Upper lobe of left lung (tissue), 6 donors: ENCODE measurements at regions not wholly inside any gene's neighbourhood (a gene's known extent, or its start where the extent isn't known, plus 50 kb on each side); places are given as distances from the start of the nearest gene placed in this dataset.

Experiments
- ATAC-seq, 2 donors: fragments of 200-7000 bp; cut with Tn5 transposase; one replicate each; pipeline ENCODE4 v1.9.1; 2022; ENCODE audit warnings: mild to moderate bottlenecking in 2 of 2, moderate library complexity in 2 of 2; ENCODE audit not compliant: low FRiP score in 2 of 2
- DNase-seq, 2 donors: peaks; one replicate each; pipeline ENCODE4 v3.0.0-alpha.2; 2019 to 2020
- H3K27ac ChIP-seq, 4 donors: fragments of 200-600 bp; sonication (generic); one replicate each; pipeline ENCODE4 v1.5.1; 2016 to 2019
- H3K27me3 ChIP-seq, 4 donors: fragments of 200-600 bp; sonication (generic); one replicate each; pipeline ENCODE4 v1.5.1; 2017 to 2019
- H3K36me3 ChIP-seq, 4 donors: fragments of 200-600 bp; sonication (generic); one replicate each; pipeline ENCODE4 v1.5.1; 2016 to 2019
- H3K4me1 ChIP-seq, 4 donors: fragments of 200-600 bp; sonication (generic); one replicate each; pipeline ENCODE4 v1.5.1; 2018 to 2019
- H3K4me3 ChIP-seq, 4 donors: fragments of 200-600 bp; sonication (generic); one replicate each; pipeline ENCODE4 v1.5.1; 2017 to 2019; ENCODE audit warnings: mild to moderate bottlenecking in 2 of 4, moderate library complexity in 1 of 4
- H3K9me3 ChIP-seq, 4 donors: fragments of 200-600 bp; sonication (generic); one replicate each; pipeline ENCODE4 v1.5.1; 2018 to 2019
- EP300 ChIP-seq, 4 donors: sonication (generic); formaldehyde crosslinking; IDR thresholded peaks; one replicate each; pipeline ENCODE4 v1.5.1; 2017; ENCODE audit warnings: antibody characterized with exemption in 4 of 4, control low read depth in 2 of 4
- POLR2A ChIP-seq, 4 donors: fragments of 450-650 bp; IDR thresholded peaks; one replicate each; pipeline ENCODE4 v1.5.1; 2016 to 2017; ENCODE audit warnings: antibody characterized with exemption in 4 of 4, mild to moderate bottlenecking in 2 of 4
- POLR2AphosphoS5 ChIP-seq, 2 donors: sonication (generic); formaldehyde crosslinking; IDR thresholded peaks; one replicate each; pipeline ENCODE4 v1.5.1; 2017; ENCODE audit warnings: antibody characterized with exemption in 2 of 2
- WGBS, 2 donors: methylation state at CpG; one replicate each; pipeline ENCODE4 v1.1.5; 2017 to 2018; 5-methylcytosine and 5-hydroxymethylcytosine counted together
- TF ChIP-seq, protein P1 (sequence below), 6 experiments: fragments of 450-650 bp in 4 of 6; fragments of 200-600 bp in 2 of 6; sonication (generic) in 2 of 6; IDR thresholded peaks; one replicate each; pipeline ENCODE4 v1.5.1; 2016 to 2019; ENCODE audit warnings: antibody characterized with exemption in 6 of 6
- donor health status: DM: no; HTN: no; CAD: no; lungs with moderate emphysema.
- donor health status: DM: no; HTN: yes; CAD: no; lungs with severe emphysema.

DNA sequence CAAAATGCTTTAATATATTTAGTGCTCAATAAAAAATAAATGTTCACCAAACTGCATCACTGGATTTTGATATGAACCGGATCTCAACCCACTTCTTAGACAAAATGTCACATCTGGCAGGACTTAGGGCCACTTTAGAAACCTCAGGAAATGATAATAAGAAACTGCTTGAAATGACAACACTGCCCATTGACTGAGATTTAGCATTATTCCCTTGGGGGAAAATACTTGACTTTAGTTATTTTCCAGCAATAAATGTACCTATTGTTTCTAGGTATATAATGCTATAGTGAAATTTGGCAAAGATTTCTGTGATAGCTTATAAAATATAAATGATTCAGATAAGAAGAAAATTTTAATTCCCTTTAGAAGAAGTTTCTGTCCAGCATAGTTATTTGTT, 195.1 kb downstream of the ICOS start:
- Histone ChIP-seq H3K27ac (no peak overlapping the region), H3K9me3 (no peaks in the 10 kb centered on the region), H3K27me3 (no peaks in the 10 kb centered on the region), H3K4me3 (no peak overlapping the region), H3K36me3 (no peaks in the 10 kb centered on the region), H3K4me1 (no peaks in the 10 kb centered on the region)
- 55 to 83% methylated on average over 1 of the region's 1 CpG for WGBS, 2 donors
- no peak for TF ChIP-seq POLR2A (IDR thresholded peaks at IDR 0.05)
- TF ChIP-seq EP300 (IDR thresholded peaks at IDR 0.05) = no peak
- TF ChIP-seq POLR2AphosphoS5 (IDR thresholded peaks at IDR 0.05) = no peak
- TF ChIP-seq, protein P1, sequence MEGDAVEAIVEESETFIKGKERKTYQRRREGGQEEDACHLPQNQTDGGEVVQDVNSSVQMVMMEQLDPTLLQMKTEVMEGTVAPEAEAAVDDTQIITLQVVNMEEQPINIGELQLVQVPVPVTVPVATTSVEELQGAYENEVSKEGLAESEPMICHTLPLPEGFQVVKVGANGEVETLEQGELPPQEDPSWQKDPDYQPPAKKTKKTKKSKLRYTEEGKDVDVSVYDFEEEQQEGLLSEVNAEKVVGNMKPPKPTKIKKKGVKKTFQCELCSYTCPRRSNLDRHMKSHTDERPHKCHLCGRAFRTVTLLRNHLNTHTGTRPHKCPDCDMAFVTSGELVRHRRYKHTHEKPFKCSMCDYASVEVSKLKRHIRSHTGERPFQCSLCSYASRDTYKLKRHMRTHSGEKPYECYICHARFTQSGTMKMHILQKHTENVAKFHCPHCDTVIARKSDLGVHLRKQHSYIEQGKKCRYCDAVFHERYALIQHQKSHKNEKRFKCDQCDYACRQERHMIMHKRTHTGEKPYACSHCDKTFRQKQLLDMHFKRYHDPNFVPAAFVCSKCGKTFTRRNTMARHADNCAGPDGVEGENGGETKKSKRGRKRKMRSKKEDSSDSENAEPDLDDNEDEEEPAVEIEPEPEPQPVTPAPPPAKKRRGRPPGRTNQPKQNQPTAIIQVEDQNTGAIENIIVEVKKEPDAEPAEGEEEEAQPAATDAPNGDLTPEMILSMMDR (IDR thresholded peaks at IDR 0.05) = no peak
- ATAC-seq = no peak
- DNase-seq = no peak

DNA sequence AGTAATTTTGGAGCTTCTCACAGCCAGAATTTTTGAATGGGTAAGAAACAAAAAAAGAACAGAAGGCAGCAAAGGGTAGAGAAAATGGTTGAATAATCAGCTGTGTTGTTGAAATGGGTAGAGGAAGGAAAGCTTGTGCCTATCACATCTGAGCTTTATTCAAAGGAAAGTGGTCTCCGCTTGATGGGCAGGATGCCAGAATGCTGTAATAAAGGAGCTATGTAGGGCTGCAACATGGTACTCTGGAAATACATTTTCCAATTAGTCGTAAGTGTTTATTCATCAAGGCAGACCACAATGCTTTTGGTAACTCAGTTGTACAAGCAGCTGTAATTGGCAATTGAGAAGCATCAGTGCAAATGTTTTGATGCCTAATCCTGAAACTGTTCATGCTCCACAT, 196.9 kb downstream of the ICOS start:
- H3K9me3 ChIP-seq = no peaks in the 10 kb centered on the region
- H3K36me3 ChIP-seq = no peaks in the 10 kb centered on the region
- 67 to 83% methylated on average over 2 of the region's 2 CpGs for WGBS, 2 donors
- no peak overlapping the region for H3K4me3 ChIP-seq
- no peak for DNase-seq
- TF ChIP-seq, protein P1 (IDR thresholded peaks at IDR 0.05) = no peak
- TF ChIP-seq POLR2A (IDR thresholded peaks at IDR 0.05) (no peak), EP300 (IDR thresholded peaks at IDR 0.05) (no peak), POLR2AphosphoS5 (IDR thresholded peaks at IDR 0.05) (no peak)
- ATAC-seq = no peak
- H3K27me3 ChIP-seq = no peaks in the 10 kb centered on the region
- H3K27ac ChIP-seq = no peak overlapping the region
- no peaks in the 10 kb centered on the region for H3K4me1 ChIP-seq

- Histone ChIP-seq H3K9me3 (no peaks in the 10 kb centered on the region), H3K27me3 (no peaks in the 10 kb centered on the region), H3K27ac (no peak overlapping the region), H3K4me3 (no peak overlapping the region), H3K4me1 (no peaks in the 10 kb centered on the region), H3K36me3 (no peaks in the 10 kb centered on the region)
- DNase-seq (no peak), ATAC-seq (no peak)
- WGBS, 2 donors = 76 to 84% methylated on average over 3 of the region's 3 CpGs
- TF ChIP-seq POLR2AphosphoS5 (IDR thresholded peaks at IDR 0.05) = no peak
- TF ChIP-seq, protein P1 (IDR thresholded peaks at IDR 0.05) = no peak
- TF ChIP-seq EP300 (IDR thresholded peaks at IDR 0.05) = no peak
- no peak for TF ChIP-seq POLR2A (IDR thresholded peaks at IDR 0.05)
Observed at GRCh38 chr2:204134421-204134820, 197.9 kb downstream of the ICOS start.

GRCh38 chr2:204135752-204136151, 199.2 kb downstream of the ICOS start:
- ATAC-seq = no peak
- Histone ChIP-seq H3K27me3 (no peaks in the 10 kb centered on the region), H3K27ac (no peak overlapping the region), H3K9me3 (no peaks in the 10 kb centered on the region), H3K4me1 (no peaks in the 10 kb centered on the region), H3K4me3 (no peak overlapping the region), H3K36me3 (no peaks in the 10 kb centered on the region)
- TF ChIP-seq EP300 (IDR thresholded peaks at IDR 0.05) = no peak
- DNase-seq = no peak
- 86 to 90% methylated on average over 2 of the region's 2 CpGs for WGBS, 2 donors

DNA sequence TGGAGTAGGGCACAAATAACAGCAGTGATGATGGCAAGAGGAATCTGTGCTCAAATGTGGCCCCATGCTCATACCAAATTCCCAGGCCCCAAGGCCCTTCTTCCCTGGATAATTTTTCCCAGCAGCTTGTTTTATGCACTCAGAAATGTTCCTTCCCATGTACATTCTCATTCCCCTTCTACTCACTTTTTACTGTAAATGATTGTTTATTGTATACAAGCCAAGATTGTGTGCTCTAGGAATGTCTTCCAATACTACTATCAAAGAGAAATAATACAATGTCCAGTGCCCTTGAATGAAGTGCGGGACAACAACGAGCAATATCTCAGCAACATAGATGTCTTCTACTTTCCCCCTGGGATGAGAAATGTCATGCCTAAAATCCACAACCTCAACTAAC, 201.6 kb downstream of the ICOS start:
- TF ChIP-seq EP300 (IDR thresholded peaks at IDR 0.05) (no peak), POLR2AphosphoS5 (IDR thresholded peaks at IDR 0.05) (no peak), POLR2A (IDR thresholded peaks at IDR 0.05) (no peak)
- TF ChIP-seq, protein P1 (IDR thresholded peaks at IDR 0.05) = no peak
- no peaks in the 10 kb centered on the region for H3K36me3 ChIP-seq
- no peak overlapping the region for H3K27ac ChIP-seq
- ATAC-seq (no peak), DNase-seq (no peak)
- 77 to 81% methylated on average over 2 of the region's 2 CpGs for WGBS, 2 donors
- H3K4me3 ChIP-seq = no peak overlapping the region
- no peaks in the 10 kb centered on the region for H3K4me1 ChIP-seq
- no peaks in the 10 kb centered on the region for H3K27me3 ChIP-seq
- no peaks in the 10 kb centered on the region for H3K9me3 ChIP-seq
